NCI-H1436 treated with DMSO at 0.1 percent for 48 hours (cell line): ENCODE measurements at regions not wholly inside any gene's neighbourhood (a gene's known extent, or its start where the extent isn't known, plus 50 kb on each side); places are given as distances from the start of the nearest gene placed in this dataset.

Experiments used
- DNase-seq: peaks from one replicate; lab custom pipeline; 2025; lab: John Stamatoyannopoulos, UW

DNA sequence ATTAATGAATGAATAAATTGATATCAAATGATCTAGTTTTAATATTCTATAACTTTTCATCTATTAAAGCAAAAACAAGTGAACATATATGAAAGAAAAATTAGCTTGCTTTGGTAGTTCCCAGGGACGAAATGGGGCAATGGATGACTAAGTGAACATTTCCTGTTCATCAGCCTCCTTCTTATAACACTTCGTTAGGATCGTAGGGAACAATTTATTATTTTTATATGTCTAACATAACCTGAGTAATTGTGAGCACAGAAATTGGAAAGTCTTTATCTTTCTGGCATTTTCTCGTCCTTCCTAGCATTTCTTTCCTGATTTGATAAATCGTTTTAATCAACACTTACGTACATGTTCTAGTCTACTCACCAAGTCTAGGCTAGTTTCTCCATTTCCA lies 59.1 kb upstream of the PPP1R3C start:
- no peak for DNase-seq

DNA sequence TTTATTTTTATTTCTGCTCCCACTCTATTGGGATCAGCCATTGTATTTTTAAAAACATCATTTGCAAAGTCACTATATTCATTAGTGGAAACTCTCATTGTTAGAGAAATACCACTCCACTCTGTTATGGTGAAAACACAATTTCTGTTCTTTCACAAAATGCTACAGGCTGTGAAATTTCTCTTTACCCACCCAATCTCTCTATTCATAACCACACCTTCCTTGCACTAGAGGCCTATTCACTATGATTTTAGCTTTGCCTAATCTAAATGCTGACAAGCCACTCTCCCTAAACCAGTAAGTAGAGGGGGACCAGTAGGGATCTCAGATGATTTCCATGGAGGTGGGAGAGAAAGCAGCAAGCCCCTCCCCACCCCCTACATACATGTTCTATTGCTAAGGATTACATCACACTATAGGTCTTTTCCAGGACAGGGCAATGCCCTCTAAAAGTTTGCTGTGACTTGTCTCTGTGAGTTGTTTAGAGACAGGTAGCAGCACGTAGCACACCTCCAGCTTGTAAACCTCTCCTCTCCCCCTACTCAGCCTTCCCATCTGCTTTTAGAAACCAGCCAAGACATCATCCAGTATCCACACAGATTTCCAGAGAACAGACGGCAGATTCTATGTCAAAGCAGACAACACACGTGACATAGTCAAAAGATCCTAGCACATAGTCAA lies 58.3 kb upstream of the PPP1R3C start:
- no peak for DNase-seq

DNA sequence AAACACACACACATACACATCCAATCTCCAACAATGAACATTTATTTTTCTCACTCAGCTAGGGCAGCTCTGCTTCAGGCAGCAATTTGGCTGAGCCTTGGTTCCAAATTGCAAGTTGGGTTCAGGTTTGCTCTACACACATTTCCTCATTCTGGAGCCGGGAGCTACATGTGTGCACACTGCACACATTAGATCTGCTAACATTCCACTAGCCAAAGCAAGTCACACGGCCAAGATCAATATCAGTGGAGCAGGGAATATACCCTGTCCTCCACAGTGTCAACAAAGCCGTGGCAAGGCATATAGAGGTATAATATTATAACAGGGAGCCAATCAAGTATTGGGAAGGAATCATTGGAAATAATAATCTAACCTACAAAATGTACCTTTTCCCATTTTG lies 57.5 kb upstream of the PPP1R3C start:
- DNase-seq, result no peak

DNA sequence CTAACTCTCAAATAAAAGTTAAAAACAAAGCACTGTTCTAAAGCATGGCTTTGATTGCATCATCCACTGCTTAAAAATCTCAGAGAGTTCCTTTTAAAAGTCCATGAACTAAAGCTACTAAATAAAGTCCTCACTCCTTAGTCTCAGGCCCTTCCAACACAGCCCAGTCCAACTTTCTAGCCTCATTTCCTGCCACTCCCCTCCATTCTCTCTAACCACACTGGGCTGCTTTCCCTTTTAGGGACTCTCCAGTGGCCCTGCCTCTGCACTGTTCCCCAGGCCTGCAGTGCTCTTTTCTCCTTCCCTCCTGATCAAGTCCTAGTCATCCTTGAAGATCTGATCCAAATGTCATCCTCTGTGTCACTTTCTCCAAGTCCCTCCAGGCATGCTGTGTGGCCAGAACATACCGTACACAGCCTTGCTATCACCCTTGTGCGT lies 56.9 kb upstream of the PPP1R3C start:
- DNase-seq, result no peak

DNA sequence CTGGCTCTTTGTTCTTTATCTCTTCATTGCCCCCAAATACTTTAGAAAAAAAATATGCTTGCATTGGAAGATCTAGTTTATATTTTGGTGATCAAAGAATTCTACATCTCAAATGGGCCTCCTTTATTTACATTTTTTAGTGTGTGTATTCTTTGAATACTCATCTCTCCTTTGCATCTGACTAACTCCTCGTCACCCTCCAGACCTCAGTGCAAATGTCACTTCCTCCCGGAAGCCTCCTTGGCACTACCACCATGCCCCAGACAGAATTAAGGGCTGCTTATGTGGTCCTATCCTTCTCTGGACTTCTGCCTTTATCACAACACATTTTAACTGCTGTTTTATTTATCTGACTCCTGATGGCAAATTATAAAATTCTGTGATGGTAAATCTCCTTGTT lies 52.0 kb upstream of the PPP1R3C start:
- DNase-seq, result no peak

DNA sequence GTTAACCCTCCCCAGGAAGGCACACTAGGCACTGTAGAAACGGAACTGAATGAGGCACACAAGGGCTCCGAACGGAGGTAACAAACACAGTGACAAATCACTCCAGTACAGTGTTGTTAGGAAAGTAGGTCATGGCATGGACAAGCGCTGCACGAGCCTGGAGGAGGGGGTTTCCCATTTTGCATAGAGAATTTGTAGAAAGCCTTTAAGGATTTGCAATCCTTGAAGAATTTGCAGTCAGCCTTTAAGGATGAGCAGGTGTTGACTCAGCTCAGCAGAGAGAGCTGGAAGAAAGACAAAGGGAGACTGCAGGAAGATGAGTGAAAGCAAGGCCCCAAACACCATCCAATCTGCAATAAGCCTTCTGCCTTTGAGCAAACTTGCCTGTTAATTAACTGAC lies 51.1 kb upstream of the PPP1R3C start:
- DNase-seq, result no peak

DNA sequence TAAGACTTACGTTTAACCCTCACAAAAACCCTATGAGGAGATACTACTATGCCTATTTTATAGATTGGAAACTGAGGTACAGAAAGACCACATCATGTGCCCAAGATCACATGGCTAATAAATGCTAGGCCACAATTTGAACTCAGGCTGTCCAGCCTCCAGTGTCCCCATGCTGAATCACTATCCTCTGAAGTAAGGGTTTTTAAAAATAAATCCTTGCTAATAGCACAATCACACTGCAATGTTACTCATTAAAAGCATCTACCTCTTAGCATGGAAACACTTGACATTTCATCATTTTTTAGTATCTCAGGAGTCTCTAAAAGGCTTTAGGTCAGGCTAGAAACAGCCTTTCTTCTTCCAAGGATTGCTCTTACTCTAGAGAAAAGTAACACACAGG lies 50.0 kb upstream of the PPP1R3C start:
- DNase-seq, result no peak
